ENCODE measurements at regions not wholly inside any gene's neighbourhood (a gene's known extent, or its start where the extent isn't known, plus 50 kb on each side); places are given as distances from the start of the nearest gene placed in this dataset.

DNA sequence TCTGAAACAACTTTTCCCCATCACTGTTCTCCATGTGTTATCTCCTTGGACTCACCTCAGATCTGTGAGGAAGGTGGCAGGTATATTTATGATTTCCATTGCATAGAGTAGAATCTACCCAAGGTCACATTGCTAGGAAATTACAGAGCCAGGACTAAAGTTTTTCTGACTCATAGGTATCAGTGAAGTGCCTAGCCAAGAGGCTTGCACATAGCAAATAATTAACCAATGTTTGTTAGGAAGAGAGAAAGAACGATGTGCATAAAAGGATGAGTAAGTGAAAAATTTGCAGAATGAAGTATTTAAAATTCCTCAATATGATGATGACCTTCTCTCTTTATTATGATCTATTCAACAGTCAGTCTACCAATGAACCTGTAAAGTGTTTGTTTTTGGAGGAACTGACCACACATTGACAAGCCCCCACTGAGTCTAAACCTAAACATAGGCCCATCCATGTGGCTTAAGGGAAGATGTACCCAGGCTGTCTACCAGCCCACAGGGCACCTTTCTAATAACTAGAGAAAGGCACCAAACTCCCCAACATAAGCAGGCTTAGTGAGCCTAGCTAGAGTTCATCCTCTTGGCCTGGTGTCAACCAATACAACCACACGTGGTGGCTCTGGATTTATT, 252.9 kb upstream of the ZMIZ1 start:
- DNase-seq (ENCODE audit: low read depth, low spot score) = no peak

DNA sequence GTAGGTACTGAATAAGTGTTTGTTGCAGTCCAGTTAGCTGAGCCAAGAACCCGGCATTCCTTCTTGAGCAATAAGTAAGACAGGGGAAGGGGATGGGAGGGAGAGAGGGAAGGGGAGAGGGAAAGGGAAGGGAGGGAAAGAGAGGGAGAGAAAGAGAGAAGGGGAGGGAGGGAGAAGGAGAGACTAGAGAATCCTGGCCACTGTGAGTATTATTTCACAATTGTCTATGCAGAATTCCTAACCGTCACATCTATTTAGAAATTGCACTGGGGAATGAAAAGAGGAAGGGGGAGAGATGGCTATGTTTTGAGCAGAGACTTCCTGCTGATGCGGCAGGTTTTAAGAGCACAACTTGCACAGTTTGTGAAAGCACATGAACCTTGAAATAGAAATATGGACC, 251.4 kb upstream of the ZMIZ1 start:
- DNase-seq (ENCODE audit: low read depth, low spot score) = no peak

DNA sequence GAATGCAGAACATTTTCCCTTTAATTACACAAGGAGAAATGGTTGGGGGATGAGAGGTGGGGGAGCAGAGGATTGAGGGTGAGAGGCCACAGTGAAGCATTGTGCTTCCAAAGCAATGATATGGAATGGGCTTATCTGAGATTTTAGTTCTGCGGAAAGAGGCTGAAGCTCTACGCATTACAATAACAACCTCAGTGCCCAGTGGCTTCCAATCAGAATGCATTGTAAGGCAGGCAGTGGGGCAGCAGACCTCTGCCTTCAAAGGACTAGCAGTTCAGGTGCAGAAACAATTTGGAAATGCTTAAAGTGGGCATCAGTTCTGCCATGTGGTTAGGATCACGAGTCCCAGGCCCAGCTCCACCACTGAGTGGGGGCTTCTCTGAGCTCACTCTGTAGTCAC, 251.0 kb upstream of the ZMIZ1 start:
- no peak for DNase-seq (ENCODE audit: low read depth, low spot score)

DNA sequence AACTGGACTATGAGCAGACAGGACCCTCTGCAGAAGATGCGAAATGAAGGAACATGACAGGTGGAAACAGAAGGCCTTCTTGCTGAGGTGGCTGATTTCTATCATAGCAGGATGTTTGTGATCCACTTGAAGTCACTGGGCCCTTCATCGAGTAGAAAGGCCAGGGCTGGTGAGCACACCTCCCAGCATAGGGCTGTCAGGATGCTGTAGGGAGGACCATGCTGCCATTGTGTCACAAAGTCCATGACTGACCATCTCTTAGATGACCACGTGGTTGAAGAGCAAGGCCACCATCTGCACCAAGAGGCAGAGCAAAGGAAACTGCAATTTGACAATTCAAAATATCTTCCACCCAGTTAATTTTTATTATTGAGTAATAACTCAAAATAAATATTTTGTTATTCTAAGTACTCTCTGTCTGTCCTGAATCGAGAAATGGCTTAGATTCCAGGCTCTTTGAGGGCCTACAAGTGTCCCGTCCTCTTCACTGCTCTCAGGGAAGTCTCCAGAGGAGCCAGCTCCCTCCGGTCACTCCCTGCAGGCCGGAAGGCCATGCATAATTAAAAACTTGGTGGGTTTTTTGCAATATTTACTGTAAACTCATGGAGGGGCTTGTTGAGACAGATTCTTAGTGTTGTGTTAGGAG, 249.3 kb upstream of the ZMIZ1 start:
- no peak for DNase-seq (ENCODE audit: low read depth, low spot score)

DNA sequence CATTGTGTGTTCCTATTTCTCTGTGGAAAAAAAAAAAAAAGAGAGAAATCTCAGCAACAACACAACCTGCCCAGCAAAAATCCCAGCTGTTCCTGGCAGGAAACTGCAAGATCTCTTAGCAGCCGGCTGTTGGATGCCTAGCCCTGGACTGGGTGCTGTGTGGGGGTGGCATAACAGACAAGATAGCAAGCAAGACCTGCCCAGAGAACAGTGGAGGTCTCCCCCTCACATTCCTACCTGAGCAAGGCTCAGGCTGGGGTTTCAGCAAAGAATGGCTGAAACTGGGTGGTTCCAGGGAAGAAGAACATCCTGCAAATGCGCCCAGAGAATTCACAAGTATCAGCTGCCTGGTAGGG, 248.8 kb upstream of the ZMIZ1 start:
- no peak for DNase-seq (ENCODE audit: low read depth, low spot score)

DNA sequence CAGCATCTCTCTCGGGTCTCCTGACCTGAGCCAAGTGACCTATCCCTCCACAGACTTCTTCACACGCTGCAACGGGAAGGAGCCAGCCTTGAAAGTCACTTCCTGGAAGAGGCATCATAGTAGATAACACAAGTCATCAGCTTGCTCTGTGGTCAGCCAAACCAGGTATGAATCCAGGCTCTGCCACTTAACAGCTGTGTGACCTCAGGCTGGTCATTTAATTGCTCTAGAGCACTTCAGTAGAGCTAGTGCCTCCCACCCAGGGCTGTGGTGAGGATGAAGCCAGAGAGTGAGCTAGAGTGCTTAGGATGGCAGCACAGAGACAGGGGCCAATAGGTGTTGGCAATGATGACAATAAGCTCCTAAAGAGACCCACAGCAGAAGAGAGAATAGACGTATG, 247.7 kb upstream of the ZMIZ1 start:
- DNase-seq (ENCODE audit: low read depth, low spot score) = no peak

DNA sequence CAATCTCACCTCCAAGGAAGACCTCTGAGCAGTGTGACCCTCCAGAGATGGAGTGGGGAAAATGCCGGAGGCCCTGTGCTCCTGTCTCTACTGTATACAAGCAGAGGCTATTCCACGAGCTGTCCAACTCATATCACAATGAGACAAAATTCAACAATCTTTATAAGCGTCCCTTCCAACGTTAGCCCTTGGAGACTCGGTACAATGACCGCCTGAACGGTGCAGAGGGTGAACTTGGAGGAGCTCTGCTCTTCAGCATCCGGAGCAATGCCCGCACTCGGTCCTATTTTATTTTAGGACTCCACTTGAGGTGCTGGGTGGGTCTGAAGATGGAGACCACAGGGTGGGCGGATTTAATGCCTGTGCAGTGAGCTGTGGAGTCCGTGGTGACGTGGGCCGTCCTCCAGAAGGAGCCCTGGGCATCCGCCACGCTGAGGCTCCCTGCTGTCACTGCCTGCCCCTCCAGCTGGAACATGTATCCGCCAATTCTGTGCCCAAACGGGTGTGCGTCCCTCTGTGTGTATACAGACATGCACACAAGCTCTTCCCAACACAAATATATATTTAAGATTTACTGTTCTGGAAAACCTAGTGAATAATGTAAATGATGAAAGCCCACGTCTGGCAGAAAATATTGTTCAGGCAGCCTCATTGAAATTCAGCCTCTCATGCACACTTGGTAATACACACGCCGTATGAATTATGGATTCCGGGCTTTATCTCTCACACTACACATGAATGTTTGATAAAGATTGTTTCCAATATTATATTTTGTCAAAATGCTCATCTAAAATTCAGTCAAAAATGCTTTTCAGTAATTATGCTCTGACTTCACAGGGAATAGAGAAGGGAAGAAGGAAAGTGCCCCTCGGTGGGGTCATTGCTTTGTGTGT, 239.9 kb upstream of the ZMIZ1 start:
- no peak for DNase-seq (ENCODE audit: low read depth, low spot score)

DNA sequence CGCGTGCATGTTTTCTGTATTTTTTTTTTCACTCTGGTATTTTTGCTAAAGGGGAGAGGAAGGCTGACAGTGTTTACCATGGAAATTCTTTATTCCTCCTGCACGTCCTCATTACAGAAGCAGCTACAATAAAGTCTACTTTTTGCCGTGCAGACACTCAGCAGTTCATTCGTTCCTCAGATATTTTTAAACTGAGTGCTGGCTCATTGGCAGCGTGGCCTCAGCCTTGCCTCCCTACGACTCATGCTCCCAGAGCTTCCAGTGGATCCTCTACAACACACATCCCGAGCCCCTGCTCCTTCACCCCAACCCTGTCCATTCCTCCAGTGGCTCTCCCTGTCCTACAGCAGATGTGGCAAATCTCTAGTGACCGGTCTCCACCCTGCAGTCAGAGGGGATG, 239.2 kb upstream of the ZMIZ1 start:
- no peak for DNase-seq (ENCODE audit: low read depth, low spot score)

DNA sequence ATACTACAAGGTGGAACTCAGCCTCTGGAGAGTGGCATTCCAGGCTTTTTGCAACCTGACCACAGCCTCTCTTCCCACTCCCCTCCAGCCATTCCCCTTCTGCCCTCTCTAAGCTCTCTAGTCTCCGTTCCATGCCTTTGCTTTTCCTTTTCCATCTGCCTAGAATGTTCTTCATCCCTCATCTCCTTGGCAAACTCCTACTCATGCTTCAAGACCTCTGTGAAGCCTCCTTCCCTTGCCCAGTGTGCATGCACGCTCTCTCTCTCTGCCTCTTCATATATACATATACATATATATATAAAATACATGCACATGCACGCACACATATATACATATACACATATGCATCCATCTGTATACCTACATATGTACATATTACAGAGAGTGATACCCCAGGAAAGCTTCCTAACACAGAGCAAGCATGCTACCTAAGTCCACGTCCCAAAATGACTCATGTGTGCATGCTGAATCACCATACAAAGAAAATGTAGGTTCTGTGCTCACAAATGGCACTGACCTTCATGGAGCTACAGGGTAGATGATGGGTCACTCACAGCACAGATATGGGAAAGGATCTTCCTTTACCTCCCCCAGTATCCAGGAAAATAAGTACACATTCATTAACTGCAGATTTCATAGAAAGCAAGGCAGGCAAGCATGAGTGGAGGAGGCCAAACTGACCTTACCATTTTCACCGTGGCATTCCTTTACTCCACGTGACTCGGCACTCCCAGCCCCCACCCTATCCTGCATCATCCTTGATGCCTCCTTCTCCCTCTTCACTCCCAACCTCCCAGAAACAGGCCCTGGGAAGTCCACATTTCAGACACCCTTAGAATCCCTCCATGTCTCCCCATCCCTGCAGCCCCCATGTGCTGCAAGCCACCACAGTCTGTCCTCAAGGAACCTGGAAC, 238.4 kb upstream of the ZMIZ1 start:
- no peak for DNase-seq (ENCODE audit: low read depth, low spot score)

DNA sequence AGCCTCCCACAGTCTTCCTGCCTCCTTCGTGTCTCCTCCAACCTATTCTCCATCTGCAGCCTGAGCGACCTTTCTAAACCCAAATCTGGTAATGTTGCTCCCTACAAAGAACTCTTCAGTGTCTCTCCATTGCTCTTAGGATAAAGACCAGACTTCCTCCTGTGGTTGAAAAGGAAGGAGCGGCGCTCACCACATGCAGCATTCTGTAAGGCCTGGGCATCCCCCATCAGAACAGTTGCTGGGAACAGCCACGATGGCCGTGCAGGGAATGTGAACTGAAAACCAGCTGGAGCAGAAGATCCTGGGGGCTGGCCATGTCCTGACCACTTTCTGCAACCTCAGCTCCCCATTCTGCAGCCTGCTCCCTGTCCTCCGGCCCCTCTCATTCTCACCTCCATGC, 237.8 kb upstream of the ZMIZ1 start:
- DNase-seq (ENCODE audit: low read depth, low spot score) = no peak

DNA sequence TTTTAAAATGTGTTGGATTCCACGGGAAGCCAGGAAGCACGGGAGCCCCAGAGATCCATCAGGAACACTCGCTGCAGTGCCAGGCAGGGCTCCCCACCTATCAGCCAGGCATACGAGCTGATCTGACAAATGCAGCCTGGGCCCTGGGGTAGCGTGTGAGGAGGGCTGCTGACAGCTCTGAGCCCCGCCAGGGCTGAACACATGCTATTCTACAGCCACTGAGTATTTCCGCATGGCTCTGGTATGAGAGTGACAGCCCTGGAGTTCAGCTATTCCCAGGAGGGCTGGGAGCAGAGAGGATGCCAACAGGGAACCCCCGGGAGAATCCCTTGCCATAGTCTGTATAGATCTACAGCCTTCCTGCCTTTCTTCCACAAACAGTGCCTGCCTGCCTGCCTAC, 237.3 kb upstream of the ZMIZ1 start:
- DNase-seq (ENCODE audit: low read depth, low spot score) = no peak

DNA sequence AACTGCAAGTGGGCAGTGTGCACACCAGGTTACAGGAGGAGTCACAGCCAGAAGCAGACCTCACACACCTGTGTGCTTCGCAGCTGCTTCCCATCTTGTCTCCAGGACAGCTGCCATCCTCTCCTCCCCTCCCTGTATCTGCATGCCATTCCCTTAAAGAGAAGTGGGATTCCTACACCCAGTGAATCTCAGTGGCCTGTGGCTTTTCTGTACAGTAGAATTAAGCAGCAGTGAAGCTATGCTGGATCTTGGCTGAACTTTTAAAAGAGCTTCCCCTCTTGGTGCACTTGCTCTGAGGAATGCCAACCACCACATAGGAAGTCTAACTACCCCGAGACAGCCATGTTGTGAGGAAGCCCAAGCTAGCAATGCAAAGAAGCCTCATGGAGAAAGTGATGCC, 236.5 kb upstream of the ZMIZ1 start:
- DNase-seq (ENCODE audit: low read depth, low spot score) = no peak

DNA sequence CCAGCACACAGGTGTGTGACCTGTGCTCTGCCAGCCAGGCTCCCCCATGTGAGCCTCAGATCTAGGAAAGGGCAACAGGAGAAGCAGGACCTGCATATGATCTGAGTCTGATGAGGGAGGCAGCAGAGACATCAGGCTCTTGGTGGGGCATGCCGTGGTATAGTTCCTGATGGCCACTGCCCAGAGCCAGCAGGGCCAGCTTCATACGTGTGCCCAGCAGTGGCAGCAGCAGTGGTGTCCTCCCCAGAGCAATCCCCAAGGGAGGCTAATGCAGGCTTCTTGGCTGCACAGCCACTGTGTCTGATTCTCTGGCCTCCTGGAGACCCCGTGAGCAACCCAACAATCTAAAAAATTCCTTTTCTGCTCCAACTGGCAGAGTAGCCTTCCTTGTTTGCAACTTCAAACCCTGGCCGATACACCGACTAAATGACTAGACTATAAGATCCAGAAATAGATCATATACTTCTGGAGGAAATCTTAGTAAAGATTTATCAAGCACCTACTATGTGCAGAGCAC, 230.6 kb upstream of the ZMIZ1 start:
- DNase-seq (ENCODE audit: low read depth, low spot score) = no peak

DNA sequence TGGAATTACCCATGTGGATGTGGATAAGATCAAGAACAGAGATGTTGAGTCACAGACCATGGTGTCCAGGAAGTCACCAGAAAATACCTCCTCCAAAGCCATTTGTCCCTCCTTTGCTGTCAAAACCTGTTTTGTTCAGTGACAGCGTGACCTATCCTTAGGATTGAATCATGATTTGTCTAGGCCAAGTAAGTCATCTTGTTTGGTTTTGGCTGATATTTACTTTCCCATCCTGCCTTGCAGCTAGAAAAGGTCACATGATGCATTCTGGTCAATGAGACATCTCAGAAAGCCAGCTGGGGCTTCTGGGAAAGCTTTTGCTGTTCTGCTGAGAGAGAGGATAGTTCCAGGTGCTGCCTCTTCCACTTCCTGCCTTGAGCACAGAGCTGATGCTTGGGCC, 225.3 kb upstream of the ZMIZ1 start:
- no peak for DNase-seq (ENCODE audit: low read depth, low spot score)

DNA sequence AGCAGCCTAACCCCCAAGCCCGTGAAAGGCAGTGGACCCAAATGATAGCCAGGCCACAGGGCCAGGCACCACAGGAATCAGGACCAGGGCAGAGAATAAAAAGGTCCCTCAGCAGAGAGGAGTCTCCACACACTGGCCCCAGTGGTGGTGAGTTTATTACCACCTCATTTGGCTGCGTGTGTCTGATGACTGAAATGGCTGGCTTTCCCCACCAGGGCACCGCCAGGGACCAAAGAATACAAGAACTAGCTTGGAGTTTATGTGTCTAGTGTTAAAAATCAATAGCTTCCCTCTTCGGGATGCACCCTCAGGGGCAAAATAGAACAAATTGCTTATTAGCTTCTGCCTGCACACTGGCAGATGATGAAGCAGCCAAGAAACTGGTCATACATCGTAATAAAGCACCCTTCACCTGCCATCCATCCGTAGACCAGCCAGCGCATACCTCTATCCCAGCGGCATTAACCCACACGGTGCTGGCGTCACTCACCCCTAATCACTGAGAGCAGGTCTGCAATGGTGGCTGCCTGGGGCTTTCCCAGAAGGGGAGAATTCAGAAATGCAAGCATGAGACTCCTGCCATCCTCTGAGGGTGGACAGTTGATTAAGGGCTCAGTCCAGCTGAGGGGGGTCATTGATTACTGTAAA, 223.7 kb upstream of the ZMIZ1 start:
- no peak for DNase-seq (ENCODE audit: low read depth, low spot score)

DNA sequence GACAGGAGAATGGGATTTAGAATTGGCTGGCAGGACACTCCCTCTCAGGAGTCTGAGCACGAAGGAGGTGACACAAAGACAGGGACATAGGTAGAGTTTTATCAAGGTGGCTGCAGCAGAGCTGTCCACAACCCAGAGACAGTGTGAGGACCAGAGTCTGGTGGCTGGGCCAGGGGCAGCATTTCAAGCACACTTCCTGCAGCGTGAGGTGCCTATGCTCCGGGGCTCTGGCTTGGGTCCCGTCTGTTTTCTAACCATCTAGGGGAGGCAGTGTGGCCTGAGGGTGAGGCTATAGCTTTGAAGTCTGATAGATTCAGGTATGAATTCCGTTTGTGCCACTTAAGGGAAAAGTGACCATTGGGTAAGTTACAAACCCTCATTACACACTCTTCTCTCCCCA, 222.7 kb upstream of the ZMIZ1 start:
- DNase-seq (ENCODE audit: low read depth, low spot score) = no peak

DNA sequence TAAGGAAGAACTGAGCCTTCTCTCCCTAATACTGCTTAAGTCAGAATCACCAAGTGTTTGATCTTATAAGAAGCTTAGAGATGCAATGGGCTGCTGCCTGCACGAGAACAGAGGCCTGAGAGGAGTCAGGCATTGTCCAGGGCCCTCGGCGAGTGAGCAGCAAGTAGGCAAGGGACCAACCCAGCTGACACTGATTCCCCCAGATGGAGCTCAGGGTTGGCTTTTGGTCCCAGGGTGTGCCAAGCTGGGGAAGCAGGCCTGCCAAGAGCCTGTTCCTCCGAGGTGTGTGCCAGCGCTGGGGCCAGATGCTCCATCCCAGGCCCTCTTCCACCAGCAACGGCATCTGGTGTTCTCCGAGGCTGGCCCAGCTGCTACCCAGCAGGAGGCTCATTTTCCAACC, 222.0 kb upstream of the ZMIZ1 start:
- no peak for DNase-seq (ENCODE audit: low read depth, low spot score)

DNA sequence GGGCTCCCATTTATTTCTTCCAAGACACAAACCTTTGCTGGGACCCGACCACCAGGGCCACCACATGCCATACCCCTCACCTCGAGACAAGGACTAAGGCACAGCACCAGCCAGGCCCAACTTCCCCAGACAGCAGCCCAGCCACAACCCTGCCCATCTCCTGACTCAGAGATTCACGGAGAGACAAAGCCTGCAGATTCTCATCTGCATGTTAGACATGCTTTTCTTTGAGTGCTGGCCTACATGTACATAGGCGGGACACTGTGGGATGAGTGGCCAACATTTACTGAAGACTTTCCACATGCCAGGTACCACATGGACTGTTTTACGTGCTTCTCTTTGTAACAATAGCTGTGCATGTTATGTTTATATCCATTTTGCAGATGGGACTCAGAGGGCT, 221.3 kb upstream of the ZMIZ1 start:
- no peak for DNase-seq (ENCODE audit: low read depth, low spot score)

DNA sequence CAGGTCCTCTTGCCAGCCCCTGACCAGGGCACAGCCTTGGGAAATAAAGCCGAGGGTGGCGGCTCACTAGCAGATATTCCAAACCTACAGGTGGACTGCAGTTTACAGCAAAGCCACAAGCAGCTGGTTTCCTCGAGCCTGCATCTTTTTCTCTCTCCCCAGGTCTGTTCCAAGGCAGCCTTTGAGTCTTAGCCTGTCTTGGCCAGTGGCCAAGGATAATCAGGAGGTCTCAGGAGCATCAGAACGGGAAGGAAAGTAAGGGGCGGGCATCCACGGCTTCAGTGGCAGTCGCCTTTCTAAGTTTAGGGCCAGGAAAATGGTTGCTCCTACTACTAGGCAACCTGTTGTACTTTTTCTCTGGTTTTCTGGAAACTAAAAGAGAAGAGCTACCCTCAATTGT, 219.7 kb upstream of the ZMIZ1 start:
- DNase-seq (ENCODE audit: low read depth, low spot score) = no peak

DNA sequence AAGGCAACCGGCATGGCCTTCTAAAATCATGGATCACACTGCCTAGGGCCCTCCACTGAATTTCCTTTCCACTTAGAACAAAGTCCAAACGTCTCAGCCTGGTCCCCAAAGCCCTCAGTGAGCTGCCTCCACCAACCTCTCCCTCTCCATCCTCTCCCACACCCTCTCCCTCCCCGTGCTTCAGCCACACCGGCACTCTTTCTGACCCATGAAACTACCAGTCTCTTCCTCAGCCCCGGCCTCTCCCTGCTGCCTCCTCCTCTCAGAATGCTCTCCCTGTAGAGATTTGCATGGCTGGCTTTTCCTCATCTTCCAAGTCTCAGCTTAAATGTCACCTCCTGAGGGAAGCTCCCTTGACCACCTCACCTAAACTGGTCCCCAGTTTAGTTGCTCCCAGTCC, 219.0 kb upstream of the ZMIZ1 start:
- DNase-seq (ENCODE audit: low read depth, low spot score) = no peak
